Sigmoid colon (tissue), 6 donors: ENCODE measurements at regions not wholly inside any gene's neighbourhood (a gene's known extent, or its start where the extent isn't known, plus 50 kb on each side); places are given as distances from the start of the nearest gene placed in this dataset.

ENCODE experiments used
- DNase-seq: peaks from one replicate; pipeline ENCODE4 v3.0.0-alpha.2; 2019
- H3K27ac ChIP-seq, 4 donors: fragments of 200-600 bp; sonication (generic); one replicate each; pipeline ENCODE4 v1.5.1; 2016 to 2019; ENCODE audit warnings: mild to moderate bottlenecking in 1 of 4
- H3K27me3 ChIP-seq, 3 donors: fragments of 200-600 bp; sonication (generic); one replicate each; pipeline ENCODE4 v1.5.1; 2019; ENCODE audit warnings: mild to moderate bottlenecking in 1 of 3
- H3K36me3 ChIP-seq, 4 donors: fragments of 200-600 bp; sonication (generic); one replicate each; pipeline ENCODE4 v1.5.1; 2016 to 2019
- H3K4me1 ChIP-seq, 4 donors: fragments of 200-600 bp; sonication (generic); one replicate each; pipeline ENCODE4 v1.5.1; 2017 to 2019
- H3K4me3 ChIP-seq, 4 donors: fragments of 200-600 bp; sonication (generic); one replicate each; pipeline ENCODE4 v1.5.1; 2017 to 2019; ENCODE audit warnings: mild to moderate bottlenecking in 2 of 4, moderate library complexity in 1 of 4
- H3K9me3 ChIP-seq, 4 donors: fragments of 200-600 bp in 3 of 4; sonication (generic) in 3 of 4; one replicate each; pipeline versions ENCODE4 v1.5.1 to v1.6.1; 2013 to 2019
- EP300 ChIP-seq, 4 donors: sonication (generic); formaldehyde crosslinking; IDR thresholded peaks; one replicate each; pipeline ENCODE4 v1.6.1; 2017; ENCODE audit warnings: antibody characterized with exemption in 4 of 4
- POLR2A ChIP-seq, 2 donors: fragments of 450-650 bp; IDR thresholded peaks; one replicate each; pipeline ENCODE4 v1.6.1; 2016; ENCODE audit warnings: antibody characterized with exemption in 2 of 2, mild to moderate bottlenecking in 2 of 2, moderate library complexity in 2 of 2
- POLR2AphosphoS5 ChIP-seq, 4 donors: sonication (generic); formaldehyde crosslinking; IDR thresholded peaks; one replicate each; pipeline ENCODE4 v1.6.1; 2017; ENCODE audit warnings: antibody characterized with exemption in 4 of 4
- WGBS, 2 donors: extraction: QIAGEN DNeasy Blood & Tissue Kit; methylation state at CpG; one replicate each; pipeline ENCODE4 v1.1.7; 2013; 5-methylcytosine and 5-hydroxymethylcytosine counted together
- intact Hi-C: fragments of 100-400 bp; cut with DNase I; formaldehyde crosslinking; loops from one replicate; pipeline ENCODE4 v1.15.1; 2023
- TF ChIP-seq, protein P1 (sequence below), 4 experiments: fragments of 450-650 bp in 3 of 4; fragments of 200-600 bp in 1 of 4; IDR thresholded peaks; one replicate each; pipeline ENCODE4 v1.5.1; 2016 to 2019; ENCODE audit warnings: antibody characterized with exemption in 4 of 4, mild to moderate bottlenecking in 3 of 4, moderate library complexity in 2 of 4
- donor health status: healthy with polysubstance abuse.
- donor health status: healthy.

DNA sequence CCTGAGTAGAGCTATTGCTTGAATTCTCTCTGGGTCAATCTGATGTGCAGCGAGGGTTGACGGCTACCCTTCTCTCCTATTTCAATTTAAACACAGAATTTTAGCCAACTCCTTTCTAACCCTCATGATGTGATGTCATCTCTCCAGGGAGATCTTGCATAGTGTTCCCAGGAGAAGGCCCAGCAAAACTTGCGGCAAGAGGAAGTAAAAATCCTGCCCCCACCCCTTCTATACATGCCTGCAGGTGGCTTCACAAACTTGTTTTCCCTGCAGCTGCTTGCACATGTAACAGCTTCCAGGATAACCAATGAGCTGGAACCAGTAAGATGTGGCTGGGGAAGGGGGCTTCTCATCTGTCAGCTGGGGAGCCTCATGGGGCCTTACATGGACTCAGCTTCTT is 169.3 kb upstream of the CDH4 start:
- no peak overlapping the region for H3K27ac ChIP-seq
- intact Hi-C loops, result no loop called here
- 70 to 83% methylated on average over 3 of the region's 3 CpGs for WGBS, 2 donors
- H3K9me3 ChIP-seq, result no peaks in the 10 kb centered on the region
- TF ChIP-seq, protein P1, sequence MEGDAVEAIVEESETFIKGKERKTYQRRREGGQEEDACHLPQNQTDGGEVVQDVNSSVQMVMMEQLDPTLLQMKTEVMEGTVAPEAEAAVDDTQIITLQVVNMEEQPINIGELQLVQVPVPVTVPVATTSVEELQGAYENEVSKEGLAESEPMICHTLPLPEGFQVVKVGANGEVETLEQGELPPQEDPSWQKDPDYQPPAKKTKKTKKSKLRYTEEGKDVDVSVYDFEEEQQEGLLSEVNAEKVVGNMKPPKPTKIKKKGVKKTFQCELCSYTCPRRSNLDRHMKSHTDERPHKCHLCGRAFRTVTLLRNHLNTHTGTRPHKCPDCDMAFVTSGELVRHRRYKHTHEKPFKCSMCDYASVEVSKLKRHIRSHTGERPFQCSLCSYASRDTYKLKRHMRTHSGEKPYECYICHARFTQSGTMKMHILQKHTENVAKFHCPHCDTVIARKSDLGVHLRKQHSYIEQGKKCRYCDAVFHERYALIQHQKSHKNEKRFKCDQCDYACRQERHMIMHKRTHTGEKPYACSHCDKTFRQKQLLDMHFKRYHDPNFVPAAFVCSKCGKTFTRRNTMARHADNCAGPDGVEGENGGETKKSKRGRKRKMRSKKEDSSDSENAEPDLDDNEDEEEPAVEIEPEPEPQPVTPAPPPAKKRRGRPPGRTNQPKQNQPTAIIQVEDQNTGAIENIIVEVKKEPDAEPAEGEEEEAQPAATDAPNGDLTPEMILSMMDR (IDR thresholded peaks at IDR 0.05), result no peak
- TF ChIP-seq POLR2A (IDR thresholded peaks at IDR 0.05), result no peak
- no peak for TF ChIP-seq POLR2AphosphoS5 (IDR thresholded peaks at IDR 0.05)
- no peaks in the 10 kb centered on the region for H3K27me3 ChIP-seq
- H3K4me1 ChIP-seq, result no peaks in the 10 kb centered on the region
- no peak for DNase-seq
- H3K4me3 ChIP-seq, result no peak overlapping the region
- no peaks in the 10 kb centered on the region for H3K36me3 ChIP-seq

DNA sequence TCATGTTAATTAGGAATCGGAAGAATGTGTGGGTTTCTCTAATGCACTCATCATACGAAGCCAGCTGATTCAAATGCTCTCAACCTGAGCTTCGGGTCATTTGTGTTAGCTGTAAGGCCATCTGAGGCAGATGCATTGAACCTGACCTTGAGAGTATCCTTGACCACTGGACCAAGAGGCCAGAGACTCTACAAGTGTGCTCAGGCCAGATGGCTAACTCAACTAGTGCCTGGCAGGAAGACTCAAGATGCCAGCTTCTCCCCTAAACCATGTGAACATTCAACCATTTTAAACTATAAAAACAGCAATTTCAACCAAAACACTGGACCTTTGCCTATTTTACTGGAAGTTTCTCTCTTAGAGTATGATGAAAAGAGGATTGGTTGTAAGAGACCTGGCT is 168.6 kb upstream of the CDH4 start:
- Histone ChIP-seq H3K4me3 (no peak overlapping the region), H3K4me1 (no peaks in the 10 kb centered on the region), H3K36me3 (no peaks in the 10 kb centered on the region), H3K27me3 (no peaks in the 10 kb centered on the region), H3K27ac (no peak overlapping the region), H3K9me3 (no peaks in the 10 kb centered on the region)
- intact Hi-C loops, result no loop called here
- WGBS, 2 donors, result 88 to 91% methylated on average over 3 of the region's 3 CpGs
- TF ChIP-seq POLR2AphosphoS5 (IDR thresholded peaks at IDR 0.05) (no peak), EP300 (IDR thresholded peaks at IDR 0.05) (no peak), POLR2A (IDR thresholded peaks at IDR 0.05) (no peak)
- TF ChIP-seq, protein P1 (IDR thresholded peaks at IDR 0.05), result no peak
- no peak for DNase-seq

DNA sequence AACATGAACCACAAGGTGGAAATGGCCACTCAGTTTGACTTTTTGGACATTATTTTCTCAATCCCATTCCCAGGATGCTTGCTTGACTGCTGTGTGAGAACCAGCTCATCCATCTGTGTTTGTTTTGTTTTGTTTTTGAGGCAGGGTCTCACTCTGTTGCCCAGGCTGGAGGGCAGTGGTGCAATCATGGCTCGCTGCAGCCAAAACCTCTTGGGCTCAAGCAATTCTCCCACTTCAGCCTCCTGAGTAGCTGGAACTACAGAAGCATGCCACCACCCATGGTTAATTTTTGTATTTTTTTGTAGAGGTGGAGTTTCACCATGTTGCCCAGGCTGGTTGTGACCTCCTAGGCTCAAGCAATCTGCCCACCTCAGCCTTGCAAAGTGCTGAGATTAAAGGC is 166.0 kb upstream of the CDH4 start:
- no peaks in the 10 kb centered on the region for H3K36me3 ChIP-seq
- H3K27ac ChIP-seq, result no peak overlapping the region
- no peak overlapping the region for H3K4me3 ChIP-seq
- H3K27me3 ChIP-seq, result no peaks in the 10 kb centered on the region
- H3K9me3 ChIP-seq, result no peaks in the 10 kb centered on the region
- TF ChIP-seq, protein P1 (IDR thresholded peaks at IDR 0.05), result no peak
- TF ChIP-seq POLR2A (IDR thresholded peaks at IDR 0.05), result no peak
- TF ChIP-seq POLR2AphosphoS5 (IDR thresholded peaks at IDR 0.05), result no peak
- TF ChIP-seq EP300 (IDR thresholded peaks at IDR 0.05), result no peak
- 69 to 94% methylated on average over 1 of the region's 1 CpG for WGBS, 2 donors
- intact Hi-C loops, result no loop called here
- no peak for DNase-seq
- H3K4me1 ChIP-seq, result no peaks in the 10 kb centered on the region

DNA sequence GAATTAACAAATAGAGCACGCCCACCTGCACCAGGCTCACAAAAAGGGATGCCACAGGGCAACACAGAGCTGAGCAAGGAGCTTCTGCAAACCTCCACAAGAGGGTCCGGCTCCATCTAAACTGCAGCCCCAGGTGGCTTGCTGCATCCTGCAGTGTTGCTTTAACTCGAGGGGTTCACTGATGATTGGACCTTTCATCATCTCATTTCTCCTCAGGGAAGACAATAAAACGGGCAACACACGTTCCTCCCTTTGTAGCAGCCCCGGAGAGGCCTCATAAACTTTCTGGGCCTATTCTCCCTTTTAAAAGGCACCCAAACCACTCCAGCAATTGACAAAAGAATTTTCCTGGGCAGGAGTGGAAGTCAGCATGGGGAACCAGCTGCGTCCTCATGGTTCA is 161.5 kb upstream of the CDH4 start:
- 32 to 46% methylated on average over 7 of the region's 7 CpGs for whole genome bisulfite sequencing, 2 donors
- intact Hi-C loops, result no loop called here
- no peaks in the 10 kb centered on the region for H3K4me1 ChIP-seq
- H3K27me3 ChIP-seq, result no peaks in the 10 kb centered on the region
- H3K36me3 ChIP-seq, result no peaks in the 10 kb centered on the region
- H3K9me3 ChIP-seq, result peaks cover 0 to 9% (median 7%) of the 10 kb centered on the region in 4 donors
- DNase-seq, result no peak
- H3K4me3 ChIP-seq, result no peak overlapping the region
- TF ChIP-seq, protein P1 (IDR thresholded peaks at IDR 0.05), result no peak
- TF ChIP-seq EP300 (IDR thresholded peaks at IDR 0.05) (no peak), POLR2A (IDR thresholded peaks at IDR 0.05) (no peak), POLR2AphosphoS5 (IDR thresholded peaks at IDR 0.05) (no peak)
- no peak overlapping the region for H3K27ac ChIP-seq

DNA sequence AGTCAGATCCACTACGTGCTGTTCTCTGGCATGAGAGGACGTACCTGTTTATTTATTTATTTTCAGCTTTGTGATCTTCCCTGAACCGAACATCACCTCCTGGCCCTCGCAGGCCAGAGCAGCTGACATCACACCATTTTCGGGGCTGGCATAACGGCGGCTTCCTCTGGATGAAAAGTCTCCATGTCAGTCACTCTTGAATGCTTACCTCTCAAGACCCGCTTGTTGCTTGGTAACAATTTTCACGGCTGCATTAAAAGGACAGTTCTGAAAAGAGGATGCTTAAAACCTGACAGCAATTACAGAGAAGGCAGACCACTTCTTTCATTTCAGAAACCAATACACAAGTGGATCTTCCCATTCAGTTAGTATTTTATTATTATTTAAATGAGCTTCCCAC is 159.8 kb upstream of the CDH4 start:
- peaks cover 0 to 9% (median 7%) of the 10 kb centered on the region in 4 donors for H3K9me3 ChIP-seq
- H3K36me3 ChIP-seq, result no peaks in the 10 kb centered on the region
- no peak for DNase-seq
- intact Hi-C loops, result no loop called here
- 92% methylated on average over 9 of the region's 9 CpGs for WGBS, 2 donors
- no peaks in the 10 kb centered on the region for H3K27me3 ChIP-seq
- no peak for TF ChIP-seq EP300 (IDR thresholded peaks at IDR 0.05)
- TF ChIP-seq, protein P1 (IDR thresholded peaks at IDR 0.05), result no peak
- no peak for TF ChIP-seq POLR2AphosphoS5 (IDR thresholded peaks at IDR 0.05)
- no peak for TF ChIP-seq POLR2A (IDR thresholded peaks at IDR 0.05)
- H3K4me1 ChIP-seq, result no peaks in the 10 kb centered on the region
- no peak overlapping the region for H3K27ac ChIP-seq
- H3K4me3 ChIP-seq, result no peak overlapping the region
